ENCODE measurements at regions not wholly inside any gene's neighbourhood (a gene's known extent, or its start where the extent isn't known, plus 50 kb on each side); places are given as distances from the start of the nearest gene placed in this dataset.

DNA sequence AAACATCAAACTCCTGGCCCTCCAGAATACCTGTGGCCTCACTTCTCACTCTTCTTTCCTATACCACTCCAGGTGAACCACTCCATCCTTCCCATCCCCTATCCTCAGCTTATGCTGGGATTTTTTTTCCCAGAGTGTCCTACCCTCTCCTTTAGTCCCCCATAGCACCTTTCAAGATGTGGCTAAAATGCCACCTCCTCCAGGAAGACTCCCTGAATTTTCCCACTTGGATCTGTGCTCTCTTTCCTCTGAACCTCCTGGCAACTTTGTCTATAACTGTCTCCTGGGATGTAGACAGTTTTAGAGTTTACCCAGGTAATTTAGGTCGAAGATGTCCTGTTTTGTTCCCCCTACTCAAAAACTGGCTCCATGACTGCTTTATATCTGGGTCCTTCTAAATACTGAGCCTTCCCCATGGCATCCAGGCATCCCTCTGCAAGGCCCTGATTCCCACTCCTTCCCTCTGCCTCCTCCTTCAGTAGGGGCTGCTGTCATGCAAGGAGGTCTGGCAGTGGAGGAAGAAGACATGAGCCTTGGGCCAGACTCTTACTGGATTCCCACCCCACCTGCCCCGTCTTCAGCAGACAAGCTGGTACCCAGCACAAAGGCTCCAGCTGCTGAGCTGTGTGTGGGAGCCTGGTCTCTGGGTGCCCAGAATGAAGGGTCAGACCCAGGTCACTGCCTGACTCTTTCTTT, 161.5 kb downstream of the SMAD6 start:
- DNase-seq (ENCODE audit: extremely low read depth in 1 of 4, low spot score in 3 of 4) (no peak), ATAC-seq (no peak), FAIRE-seq (no peak)
- H3K4me1 ChIP-seq (replicated peaks in 1 of 2; ENCODE audit: control insufficient read depth in 2 of 2, insufficient read depth in 2 of 2, low read length in 2 of 2): peaks cover 0 to 13% of the 10 kb centered on the region in 2 experiments; a peak in 3 of 5 replicates
- no peaks in the 10 kb centered on the region for H3K36me3 ChIP-seq (ENCODE audit: control insufficient read depth, insufficient read depth, low read length)
- H3K9me1 ChIP-seq (ENCODE audit: control insufficient read depth, insufficient read depth, low read length): no peaks in the 10 kb centered on the region
- intact Hi-C loops (cut with micrococcal nuclease): loop anchor here (5.0 kb wide), 1 partner anchor 39 kb away; no protein-coding TSS in a partner anchor
- CTCF ChIA-PET (ENCODE audit: low intra/inter-chr PET ratio): interaction anchor here (1.3 to 1.4 kb wide), 3 partner anchors 40 to 89 kb away, joined by 4 to 8 read pairs (median 7); no protein-coding TSS in a partner anchor
- H3K4me3 ChIP-seq: no peak overlapping the region
- no peak overlapping the region for H2AFZ ChIP-seq (ENCODE audit: low read depth, low read length)
- WGBS (ENCODE audit: insufficient coverage, low coverage, missing lambda C conversion rate): 31% methylated on average over 2 of the region's 2 CpGs
- no peaks in the 10 kb centered on the region for H4K20me1 ChIP-seq (replicated peaks; ENCODE audit: control insufficient read depth, insufficient read depth, low read length)
- no peaks in the 10 kb centered on the region for H3K79me2 ChIP-seq (ENCODE audit: control insufficient read depth, insufficient read depth, low read length)
- no TSS peak for BruUV-seq (replicated peaks)
- H3K27me3 ChIP-seq (ENCODE audit: control insufficient read depth in 2 of 2, insufficient read depth in 2 of 2, low read length in 2 of 2): peaks cover 0 to 2% of the 10 kb centered on the region in 2 experiments; a peak in 1 of 5 replicates
- no peak overlapping the region for H3K4me2 ChIP-seq (ENCODE audit: insufficient read depth, low read length)
- POLR2A ChIA-PET: interaction anchor here (0.7 kb wide), 1 partner anchor 20 kb away, joined by 3 read pairs; no protein-coding TSS in a partner anchor
- H3K9me3 ChIP-seq (replicated peaks; ENCODE audit: control insufficient read depth, insufficient read depth, low read depth, low read length): no peaks in the 10 kb centered on the region
- no peak overlapping the region for H3K27ac ChIP-seq (ENCODE audit: extremely low read depth, low read depth, low read length)
- 0 out of 4 replicates have a peak overlapping the region, but pooled peaks of 1 of the 2 experiments have one; percentile 27 for H3K9ac ChIP-seq (ENCODE audit: insufficient read depth in 1 of 2, low read depth in 2 of 2, low read length in 2 of 2)
- in situ Hi-C loops (cut with MboI): no loop called here
- TF ChIP-seq PURB (CRISPR knock-in tag; IDR thresholded peaks at IDR 0.05; ENCODE audit: low read depth) (no peak), ZNF644 (tag; IDR thresholded peaks at IDR 0.05; ENCODE audit: low read depth) (no peak), SAP30 (IDR thresholded peaks at IDR 0.05; ENCODE audit: borderline replicate concordance, insufficient read depth, low read depth, low read length, poor library complexity, severe bottlenecking) (no peak), SRF (CRISPR knock-in tag; IDR thresholded peaks at IDR 0.05) (no peak), ZFP36 (IDR thresholded peaks at IDR 0.05; ENCODE audit: low read depth, low read length, partially characterized antibody) (peak; percentile 92)
- TF ChIP-seq, protein P1, sequence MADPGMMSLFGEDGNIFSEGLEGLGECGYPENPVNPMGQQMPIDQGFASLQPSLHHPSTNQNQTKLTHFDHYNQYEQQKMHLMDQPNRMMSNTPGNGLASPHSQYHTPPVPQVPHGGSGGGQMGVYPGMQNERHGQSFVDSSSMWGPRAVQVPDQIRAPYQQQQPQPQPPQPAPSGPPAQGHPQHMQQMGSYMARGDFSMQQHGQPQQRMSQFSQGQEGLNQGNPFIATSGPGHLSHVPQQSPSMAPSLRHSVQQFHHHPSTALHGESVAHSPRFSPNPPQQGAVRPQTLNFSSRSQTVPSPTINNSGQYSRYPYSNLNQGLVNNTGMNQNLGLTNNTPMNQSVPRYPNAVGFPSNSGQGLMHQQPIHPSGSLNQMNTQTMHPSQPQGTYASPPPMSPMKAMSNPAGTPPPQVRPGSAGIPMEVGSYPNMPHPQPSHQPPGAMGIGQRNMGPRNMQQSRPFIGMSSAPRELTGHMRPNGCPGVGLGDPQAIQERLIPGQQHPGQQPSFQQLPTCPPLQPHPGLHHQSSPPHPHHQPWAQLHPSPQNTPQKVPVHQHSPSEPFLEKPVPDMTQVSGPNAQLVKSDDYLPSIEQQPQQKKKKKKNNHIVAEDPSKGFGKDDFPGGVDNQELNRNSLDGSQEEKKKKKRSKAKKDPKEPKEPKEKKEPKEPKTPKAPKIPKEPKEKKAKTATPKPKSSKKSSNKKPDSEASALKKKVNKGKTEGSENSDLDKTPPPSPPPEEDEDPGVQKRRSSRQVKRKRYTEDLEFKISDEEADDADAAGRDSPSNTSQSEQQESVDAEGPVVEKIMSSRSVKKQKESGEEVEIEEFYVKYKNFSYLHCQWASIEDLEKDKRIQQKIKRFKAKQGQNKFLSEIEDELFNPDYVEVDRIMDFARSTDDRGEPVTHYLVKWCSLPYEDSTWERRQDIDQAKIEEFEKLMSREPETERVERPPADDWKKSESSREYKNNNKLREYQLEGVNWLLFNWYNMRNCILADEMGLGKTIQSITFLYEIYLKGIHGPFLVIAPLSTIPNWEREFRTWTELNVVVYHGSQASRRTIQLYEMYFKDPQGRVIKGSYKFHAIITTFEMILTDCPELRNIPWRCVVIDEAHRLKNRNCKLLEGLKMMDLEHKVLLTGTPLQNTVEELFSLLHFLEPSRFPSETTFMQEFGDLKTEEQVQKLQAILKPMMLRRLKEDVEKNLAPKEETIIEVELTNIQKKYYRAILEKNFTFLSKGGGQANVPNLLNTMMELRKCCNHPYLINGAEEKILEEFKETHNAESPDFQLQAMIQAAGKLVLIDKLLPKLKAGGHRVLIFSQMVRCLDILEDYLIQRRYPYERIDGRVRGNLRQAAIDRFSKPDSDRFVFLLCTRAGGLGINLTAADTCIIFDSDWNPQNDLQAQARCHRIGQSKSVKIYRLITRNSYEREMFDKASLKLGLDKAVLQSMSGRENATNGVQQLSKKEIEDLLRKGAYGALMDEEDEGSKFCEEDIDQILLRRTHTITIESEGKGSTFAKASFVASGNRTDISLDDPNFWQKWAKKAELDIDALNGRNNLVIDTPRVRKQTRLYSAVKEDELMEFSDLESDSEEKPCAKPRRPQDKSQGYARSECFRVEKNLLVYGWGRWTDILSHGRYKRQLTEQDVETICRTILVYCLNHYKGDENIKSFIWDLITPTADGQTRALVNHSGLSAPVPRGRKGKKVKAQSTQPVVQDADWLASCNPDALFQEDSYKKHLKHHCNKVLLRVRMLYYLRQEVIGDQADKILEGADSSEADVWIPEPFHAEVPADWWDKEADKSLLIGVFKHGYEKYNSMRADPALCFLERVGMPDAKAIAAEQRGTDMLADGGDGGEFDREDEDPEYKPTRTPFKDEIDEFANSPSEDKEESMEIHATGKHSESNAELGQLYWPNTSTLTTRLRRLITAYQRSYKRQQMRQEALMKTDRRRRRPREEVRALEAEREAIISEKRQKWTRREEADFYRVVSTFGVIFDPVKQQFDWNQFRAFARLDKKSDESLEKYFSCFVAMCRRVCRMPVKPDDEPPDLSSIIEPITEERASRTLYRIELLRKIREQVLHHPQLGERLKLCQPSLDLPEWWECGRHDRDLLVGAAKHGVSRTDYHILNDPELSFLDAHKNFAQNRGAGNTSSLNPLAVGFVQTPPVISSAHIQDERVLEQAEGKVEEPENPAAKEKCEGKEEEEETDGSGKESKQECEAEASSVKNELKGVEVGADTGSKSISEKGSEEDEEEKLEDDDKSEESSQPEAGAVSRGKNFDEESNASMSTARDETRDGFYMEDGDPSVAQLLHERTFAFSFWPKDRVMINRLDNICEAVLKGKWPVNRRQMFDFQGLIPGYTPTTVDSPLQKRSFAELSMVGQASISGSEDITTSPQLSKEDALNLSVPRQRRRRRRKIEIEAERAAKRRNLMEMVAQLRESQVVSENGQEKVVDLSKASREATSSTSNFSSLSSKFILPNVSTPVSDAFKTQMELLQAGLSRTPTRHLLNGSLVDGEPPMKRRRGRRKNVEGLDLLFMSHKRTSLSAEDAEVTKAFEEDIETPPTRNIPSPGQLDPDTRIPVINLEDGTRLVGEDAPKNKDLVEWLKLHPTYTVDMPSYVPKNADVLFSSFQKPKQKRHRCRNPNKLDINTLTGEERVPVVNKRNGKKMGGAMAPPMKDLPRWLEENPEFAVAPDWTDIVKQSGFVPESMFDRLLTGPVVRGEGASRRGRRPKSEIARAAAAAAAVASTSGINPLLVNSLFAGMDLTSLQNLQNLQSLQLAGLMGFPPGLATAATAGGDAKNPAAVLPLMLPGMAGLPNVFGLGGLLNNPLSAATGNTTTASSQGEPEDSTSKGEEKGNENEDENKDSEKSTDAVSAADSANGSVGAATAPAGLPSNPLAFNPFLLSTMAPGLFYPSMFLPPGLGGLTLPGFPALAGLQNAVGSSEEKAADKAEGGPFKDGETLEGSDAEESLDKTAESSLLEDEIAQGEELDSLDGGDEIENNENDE (IDR thresholded peaks at IDR 0.05; ENCODE audit: low read depth, low read length): no peak
